Neural progenitor cell (in vitro differentiated cells): ENCODE measurements at regions not wholly inside any gene's neighbourhood (a gene's known extent, or its start where the extent isn't known, plus 50 kb on each side); places are given as distances from the start of the nearest gene placed in this dataset.

Source experiments
- DNase-seq: peaks from one replicate; pipeline ENCODE4 v3.0.0-alpha.2; 2016; ENCODE audit warnings: low spot score
- H2AFZ ChIP-seq: fragments of 200-600 bp; sonication (generic); replicated peaks from 2 replicates; pipeline ENCODE4 v1.6.1; 2016; ENCODE audit warnings: antibody characterized with exemption
- H3F3A ChIP-seq: fragments of 200-600 bp; sonication (generic); 2 replicates; pipeline ENCODE4 v1.6.1; 2016; ENCODE audit warnings: antibody characterized with exemption, low read depth
- H3K27ac ChIP-seq: fragments of 200-600 bp; sonication (generic); 2 replicates; pipeline ENCODE4 v1.5.1; 2016; ENCODE audit warnings: mild to moderate bottlenecking
- H3K27me3 ChIP-seq: fragments of 200-600 bp; sonication (generic); 2 replicates; pipeline ENCODE4 v1.6.1; 2016; ENCODE audit warnings: mild to moderate bottlenecking, moderate library complexity
- H3K36me3 ChIP-seq: fragments of 200-600 bp; sonication (generic); 2 replicates; pipeline ENCODE4 v1.5.1; 2016
- H3K4me1 ChIP-seq: fragments of 200-600 bp; sonication (generic); 2 replicates; pipeline ENCODE4 v1.6.1; 2016; ENCODE audit warnings: mixed run types
- H3K4me2 ChIP-seq: fragments of 200-600 bp; sonication (generic); 2 replicates; pipeline ENCODE4 v1.6.1; 2016
- H3K4me3 ChIP-seq: fragments of 200-600 bp; sonication (generic); 2 replicates; pipeline ENCODE4 v1.5.1; 2016
- H3K79me2 ChIP-seq: fragments of 200-600 bp; sonication (generic); 2 replicates; pipeline ENCODE4 v1.6.1; 2016; ENCODE audit warnings: low read depth
- H3K9ac ChIP-seq: fragments of 200-600 bp; sonication (generic); 2 replicates; pipeline ENCODE4 v1.6.1; 2016
- H3K9me3 ChIP-seq: fragments of 200-600 bp; sonication (generic); 2 replicates; pipeline ENCODE4 v1.5.1; 2016; ENCODE audit warnings: low read depth
- H4K20me1 ChIP-seq: fragments of 200-600 bp; sonication (generic); 2 replicates; pipeline ENCODE4 v1.6.1; 2016; ENCODE audit warnings: low read depth
- H3K27ac Mint-ChIP-seq: 3 replicates; pipeline ENCODE4 v1.8.0; 2021; ENCODE audit warnings: mixed read lengths
- H3K27me3 Mint-ChIP-seq: 2 replicates; pipeline ENCODE4 v1.8.0; 2022; ENCODE audit warnings: low read depth, mild to moderate bottlenecking, inconsistent platforms, moderate library complexity, mixed read lengths; ENCODE audit not compliant: insufficient read depth
- H3K36me3 Mint-ChIP-seq: 3 replicates; pipeline ENCODE4 v1.8.0; 2021; ENCODE audit warnings: mixed read lengths
- H3K4me1 Mint-ChIP-seq: 3 replicates; pipeline ENCODE4 v1.8.0; 2021; ENCODE audit warnings: mixed read lengths
- H3K4me3 Mint-ChIP-seq: 3 replicates; pipeline ENCODE4 v1.8.0; 2021; ENCODE audit warnings: mild to moderate bottlenecking, moderate library complexity, mixed read lengths
- H3K9me3 Mint-ChIP-seq: 3 replicates; pipeline ENCODE4 v1.8.0; 2020; ENCODE audit warnings: mixed read lengths
- EZH2 ChIP-seq: fragments of 200-600 bp; sonication (generic); IDR thresholded peaks from 2 replicates; pipeline ENCODE4 v1.6.1; 2017; ENCODE audit warnings: antibody characterized with exemption, mild to moderate bottlenecking, moderate library complexity
- EZH2phosphoT487 ChIP-seq: fragments of 200-600 bp; sonication (generic); IDR thresholded peaks from 2 replicates; pipeline ENCODE4 v1.6.1; 2017; ENCODE audit warnings: antibody characterized with exemption
- TF ChIP-seq, protein P1 (sequence below): fragments of 200-600 bp; sonication (generic); IDR thresholded peaks from 2 replicates; pipeline ENCODE4 v1.5.1; 2017; ENCODE audit warnings: antibody characterized with exemption, mild to moderate bottlenecking

DNA sequence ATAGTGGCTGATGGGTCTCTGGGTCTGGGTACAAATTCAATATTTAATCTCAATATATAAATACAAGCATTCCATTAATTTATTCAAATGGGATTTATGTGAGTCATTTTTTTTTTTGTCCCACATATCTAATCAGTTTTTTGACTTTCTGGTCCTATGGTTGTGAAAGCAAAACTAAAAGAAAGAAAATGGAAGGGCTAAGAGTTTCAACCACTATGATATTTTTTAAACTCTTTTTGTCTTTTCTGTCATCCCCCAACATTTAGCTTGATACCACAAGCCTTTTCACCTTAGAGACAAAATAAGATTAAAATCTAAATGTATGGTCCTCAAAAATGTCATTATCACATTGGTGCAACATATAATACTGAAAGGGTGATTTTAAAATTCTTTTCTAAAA is 602.7 kb upstream of the CHRM3 start:
- Histone ChIP-seq H3K79me2 (no peaks in the 10 kb centered on the region), H3K4me3 (no peak overlapping the region), H3F3A (no peaks in the 10 kb centered on the region), H3K4me2 (no peak overlapping the region), H3K9me3 (no peaks in the 10 kb centered on the region), H4K20me1 (no peaks in the 10 kb centered on the region), H2AFZ (no peak overlapping the region), H3K27me3 (no peaks in the 10 kb centered on the region), H3K36me3 (no peaks in the 10 kb centered on the region), H3K27ac (no peak overlapping the region), H3K4me1 (peaks cover 8% of the 10 kb centered on the region), H3K9ac (no peak overlapping the region)
- Mint-ChIP-seq H3K27me3 (no peaks in the 10 kb centered on the region), H3K9me3 (peaks cover 6% of the 10 kb centered on the region), H3K27ac (no peak overlapping the region), H3K36me3 (no peaks in the 10 kb centered on the region), H3K4me3 (no peak overlapping the region), H3K4me1 (peaks cover 10% of the 10 kb centered on the region)
- no peak for DNase-seq
- TF ChIP-seq EZH2: no peak
- no peak for TF ChIP-seq EZH2phosphoT487
- TF ChIP-seq, protein P1, sequence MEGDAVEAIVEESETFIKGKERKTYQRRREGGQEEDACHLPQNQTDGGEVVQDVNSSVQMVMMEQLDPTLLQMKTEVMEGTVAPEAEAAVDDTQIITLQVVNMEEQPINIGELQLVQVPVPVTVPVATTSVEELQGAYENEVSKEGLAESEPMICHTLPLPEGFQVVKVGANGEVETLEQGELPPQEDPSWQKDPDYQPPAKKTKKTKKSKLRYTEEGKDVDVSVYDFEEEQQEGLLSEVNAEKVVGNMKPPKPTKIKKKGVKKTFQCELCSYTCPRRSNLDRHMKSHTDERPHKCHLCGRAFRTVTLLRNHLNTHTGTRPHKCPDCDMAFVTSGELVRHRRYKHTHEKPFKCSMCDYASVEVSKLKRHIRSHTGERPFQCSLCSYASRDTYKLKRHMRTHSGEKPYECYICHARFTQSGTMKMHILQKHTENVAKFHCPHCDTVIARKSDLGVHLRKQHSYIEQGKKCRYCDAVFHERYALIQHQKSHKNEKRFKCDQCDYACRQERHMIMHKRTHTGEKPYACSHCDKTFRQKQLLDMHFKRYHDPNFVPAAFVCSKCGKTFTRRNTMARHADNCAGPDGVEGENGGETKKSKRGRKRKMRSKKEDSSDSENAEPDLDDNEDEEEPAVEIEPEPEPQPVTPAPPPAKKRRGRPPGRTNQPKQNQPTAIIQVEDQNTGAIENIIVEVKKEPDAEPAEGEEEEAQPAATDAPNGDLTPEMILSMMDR: no peak

DNA sequence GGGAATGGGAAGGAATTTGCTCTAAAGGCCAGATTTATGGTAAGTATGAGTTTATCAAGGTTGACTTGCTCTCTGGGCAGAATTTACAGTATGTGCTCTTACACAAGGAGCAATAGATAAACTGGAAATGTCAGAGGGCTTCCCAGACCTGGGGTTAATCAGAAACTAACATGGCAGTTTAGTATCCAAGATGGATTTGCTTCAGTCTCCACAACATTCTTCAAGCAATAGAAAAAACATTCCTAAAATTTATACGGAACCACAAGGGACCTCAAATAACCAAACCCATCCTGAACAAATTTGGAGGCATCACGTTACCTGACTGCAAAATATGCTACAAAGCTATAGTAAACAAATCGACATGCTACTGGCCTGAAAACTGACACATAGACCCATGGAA is 606.7 kb upstream of the CHRM3 start:
- H3K27ac ChIP-seq: no peak overlapping the region
- Mint-ChIP-seq H3K36me3 (no peaks in the 10 kb centered on the region), H3K27ac (no peak overlapping the region), H3K4me1 (peaks cover 10% of the 10 kb centered on the region), H3K9me3 (peaks cover 6% of the 10 kb centered on the region), H3K27me3 (no peaks in the 10 kb centered on the region), H3K4me3 (no peak overlapping the region)
- no peak overlapping the region for H3K9ac ChIP-seq
- H3F3A ChIP-seq: no peaks in the 10 kb centered on the region
- H3K36me3 ChIP-seq: no peaks in the 10 kb centered on the region
- H3K4me1 ChIP-seq: peaks cover 8% of the 10 kb centered on the region
- no peaks in the 10 kb centered on the region for H3K27me3 ChIP-seq
- no peaks in the 10 kb centered on the region for H3K9me3 ChIP-seq
- no peaks in the 10 kb centered on the region for H3K79me2 ChIP-seq
- no peaks in the 10 kb centered on the region for H4K20me1 ChIP-seq
- H3K4me3 ChIP-seq: no peak overlapping the region
- no peak overlapping the region for H3K4me2 ChIP-seq
- DNase-seq: no peak
- no peak overlapping the region for H2AFZ ChIP-seq
- no peak for TF ChIP-seq EZH2phosphoT487
- no peak for TF ChIP-seq EZH2
- TF ChIP-seq, protein P1: no peak

DNA sequence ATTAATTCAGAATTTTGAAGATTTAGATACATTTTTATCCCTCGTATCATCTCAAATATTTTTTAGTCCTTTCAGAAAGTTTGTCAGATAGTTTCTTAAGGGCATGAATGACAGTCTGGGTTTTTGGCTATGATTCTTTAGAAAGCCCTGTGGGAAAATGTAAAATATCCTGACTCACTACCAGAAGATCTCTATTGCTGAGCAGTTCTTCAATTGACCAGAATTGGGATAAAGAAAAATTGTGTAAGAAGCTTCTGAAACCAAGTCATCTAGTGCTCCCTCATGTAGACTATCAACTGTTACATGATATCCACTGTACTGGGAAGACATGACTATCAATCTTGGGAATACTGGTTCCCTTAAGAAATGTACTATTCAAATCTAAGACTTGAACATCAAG is 608.3 kb upstream of the CHRM3 start:
- no peak overlapping the region for H3K4me2 ChIP-seq
- H3K27ac ChIP-seq: no peak overlapping the region
- Mint-ChIP-seq H3K27me3 (no peaks in the 10 kb centered on the region), H3K9me3 (peaks cover 6% of the 10 kb centered on the region), H3K27ac (no peak overlapping the region), H3K4me3 (no peak overlapping the region), H3K4me1 (peaks cover 10% of the 10 kb centered on the region), H3K36me3 (no peaks in the 10 kb centered on the region)
- H3K4me3 ChIP-seq: no peak overlapping the region
- peaks cover 8% of the 10 kb centered on the region for H3K4me1 ChIP-seq
- TF ChIP-seq, protein P1: no peak
- no peak for TF ChIP-seq EZH2phosphoT487
- TF ChIP-seq EZH2: no peak
- no peak overlapping the region for H2AFZ ChIP-seq
- no peaks in the 10 kb centered on the region for H3K79me2 ChIP-seq
- no peaks in the 10 kb centered on the region for H3F3A ChIP-seq
- no peaks in the 10 kb centered on the region for H3K36me3 ChIP-seq
- no peak for DNase-seq
- H3K9me3 ChIP-seq: no peaks in the 10 kb centered on the region
- H4K20me1 ChIP-seq: no peaks in the 10 kb centered on the region
- H3K27me3 ChIP-seq: no peaks in the 10 kb centered on the region
- H3K9ac ChIP-seq: no peak overlapping the region

DNA sequence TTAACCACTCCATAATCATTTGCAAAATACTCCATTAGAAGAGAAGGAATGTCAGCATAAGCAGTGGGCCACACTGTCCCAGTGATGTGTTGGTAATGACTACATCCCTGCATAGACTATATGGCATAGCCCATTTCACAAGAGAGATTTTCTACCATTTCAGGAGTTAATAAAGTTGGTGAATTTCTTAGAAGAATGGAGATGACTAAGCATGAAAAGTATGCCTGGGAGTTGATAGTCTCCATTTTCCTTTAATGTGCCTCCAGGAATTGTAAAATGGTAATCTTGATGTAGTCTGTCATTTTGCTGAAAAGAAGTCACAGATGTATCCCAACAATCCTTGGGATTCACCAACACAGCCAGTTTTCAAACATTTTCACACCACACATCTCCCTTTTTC is 608.8 kb upstream of the CHRM3 start:
- Histone ChIP-seq H3K9me3 (no peaks in the 10 kb centered on the region), H4K20me1 (no peaks in the 10 kb centered on the region), H3K36me3 (no peaks in the 10 kb centered on the region), H3K4me1 (peaks cover 8% of the 10 kb centered on the region), H3K4me2 (no peak overlapping the region), H3K27me3 (no peaks in the 10 kb centered on the region), H3K27ac (no peak overlapping the region), H3K79me2 (no peaks in the 10 kb centered on the region), H2AFZ (no peak overlapping the region), H3K9ac (no peak overlapping the region), H3K4me3 (no peak overlapping the region), H3F3A (no peaks in the 10 kb centered on the region)
- TF ChIP-seq EZH2phosphoT487 (no peak), EZH2 (no peak)
- TF ChIP-seq, protein P1: no peak
- DNase-seq: no peak
- Mint-ChIP-seq H3K27me3 (no peaks in the 10 kb centered on the region), H3K27ac (no peak overlapping the region), H3K4me1 (peaks cover 10% of the 10 kb centered on the region), H3K36me3 (no peaks in the 10 kb centered on the region), H3K4me3 (no peak overlapping the region), H3K9me3 (peaks cover 6% of the 10 kb centered on the region)
